Activated B cell treated with CpG ODN at 0.5 μM for 24 hours (primary cell): ENCODE measurements at regions not wholly inside any gene's neighbourhood (a gene's known extent, or its start where the extent isn't known, plus 50 kb on each side); places are given as distances from the start of the nearest gene placed in this dataset.

Experiments used
- ATAC-seq: fragments of 200-7000 bp; cut with Tn5 transposase; one replicate; pipeline ENCODE4 v1.10.0; 2021; ENCODE audit warnings: low read depth, mild to moderate bottlenecking, moderate library complexity
- CTCF ChIA-PET: fragments of 350-600 bp; sonication (Branson Sonifier 250); formaldehyde crosslinking; loops from one replicate; lab custom pipeline; 2021; ENCODE audit warnings: antibody characterized with exemption; lab: Charles Lee
- POLR2A ChIA-PET: fragments of 350-600 bp; sonication (Branson Sonifier 250); formaldehyde crosslinking; loops from one replicate; lab custom pipeline; 2021; ENCODE audit warnings: antibody characterized with exemption; lab: Charles Lee
- DNase-seq: peaks from one replicate; pipeline ENCODE4 v3.0.0; 2022
- H3K27ac Mint-ChIP-seq: one replicate; pipeline ENCODE4 v1.8.0; 2020; ENCODE audit warnings: mixed read lengths
- H3K27me3 Mint-ChIP-seq: one replicate; pipeline ENCODE4 v1.8.0; 2021; ENCODE audit warnings: mixed read lengths
- H3K36me3 Mint-ChIP-seq: one replicate; pipeline ENCODE4 v1.8.0; 2021; ENCODE audit warnings: low read depth, mixed read lengths
- H3K4me1 Mint-ChIP-seq: one replicate; pipeline ENCODE4 v1.8.0; 2021; ENCODE audit warnings: mixed read lengths
- H3K4me3 Mint-ChIP-seq: one replicate; pipeline ENCODE4 v1.8.0; 2020; ENCODE audit warnings: mild to moderate bottlenecking, mixed read lengths
- H3K9me3 Mint-ChIP-seq: one replicate; pipeline ENCODE4 v1.8.0; 2020; ENCODE audit warnings: mixed read lengths
- intact Hi-C: fragments of 100-400 bp; cut with micrococcal nuclease; formaldehyde crosslinking; loops from one replicate; pipeline ENCODE4 v1.15.1; 2024
- TF ChIP-seq, protein P1 (sequence below): fragments of 200-600 bp; IDR thresholded peaks from one replicate; pipeline ENCODE4 v1.8.0; 2022; ENCODE audit warnings: antibody characterized with exemption, mild to moderate bottlenecking

DNA sequence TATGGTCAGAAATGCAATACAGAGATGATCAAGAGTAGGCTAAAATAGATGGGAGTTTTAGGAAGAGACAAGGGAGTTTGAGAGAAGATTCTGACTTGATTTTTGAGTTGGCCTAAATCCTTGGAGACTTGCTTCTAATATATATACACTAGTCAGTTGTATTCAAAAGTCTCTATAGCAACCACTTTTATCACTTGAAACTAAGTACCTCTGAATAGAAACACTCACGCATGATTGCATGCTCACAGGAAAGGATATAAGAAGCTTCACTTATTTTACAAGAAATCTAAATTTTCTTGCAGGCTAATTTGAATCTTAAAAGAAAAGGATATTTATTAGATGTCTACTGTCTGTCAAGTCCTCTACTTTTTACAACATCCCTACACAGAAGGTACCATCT, 316.8 kb downstream of the SNAPC1 start:
- ChIA-PET POLR2A (interaction anchor here (0.6 to 2.5 kb wide), 3 partner anchors 35 to 246 kb away, joined by 5 to 10 read pairs (median 5); no protein-coding TSS in a partner anchor), CTCF (interaction anchor here (1.3 to 2.9 kb wide), 3 partner anchors 38 to 154 kb away, joined by 4 to 11 read pairs (median 5); no protein-coding TSS in a partner anchor)
- peak overlapping the region; percentile 51 for H3K4me3 Mint-ChIP-seq
- ATAC-seq = peak; percentile 59
- H3K27me3 Mint-ChIP-seq = no peaks in the 10 kb centered on the region
- TF ChIP-seq, protein P1, sequence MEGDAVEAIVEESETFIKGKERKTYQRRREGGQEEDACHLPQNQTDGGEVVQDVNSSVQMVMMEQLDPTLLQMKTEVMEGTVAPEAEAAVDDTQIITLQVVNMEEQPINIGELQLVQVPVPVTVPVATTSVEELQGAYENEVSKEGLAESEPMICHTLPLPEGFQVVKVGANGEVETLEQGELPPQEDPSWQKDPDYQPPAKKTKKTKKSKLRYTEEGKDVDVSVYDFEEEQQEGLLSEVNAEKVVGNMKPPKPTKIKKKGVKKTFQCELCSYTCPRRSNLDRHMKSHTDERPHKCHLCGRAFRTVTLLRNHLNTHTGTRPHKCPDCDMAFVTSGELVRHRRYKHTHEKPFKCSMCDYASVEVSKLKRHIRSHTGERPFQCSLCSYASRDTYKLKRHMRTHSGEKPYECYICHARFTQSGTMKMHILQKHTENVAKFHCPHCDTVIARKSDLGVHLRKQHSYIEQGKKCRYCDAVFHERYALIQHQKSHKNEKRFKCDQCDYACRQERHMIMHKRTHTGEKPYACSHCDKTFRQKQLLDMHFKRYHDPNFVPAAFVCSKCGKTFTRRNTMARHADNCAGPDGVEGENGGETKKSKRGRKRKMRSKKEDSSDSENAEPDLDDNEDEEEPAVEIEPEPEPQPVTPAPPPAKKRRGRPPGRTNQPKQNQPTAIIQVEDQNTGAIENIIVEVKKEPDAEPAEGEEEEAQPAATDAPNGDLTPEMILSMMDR = no peak
- intact Hi-C loops = loop anchor here (2.0 to 5.0 kb wide), 3 partner anchors 16 to 602 kb away; no protein-coding TSS in a partner anchor
- peaks cover 77% of the 10 kb centered on the region for H3K4me1 Mint-ChIP-seq
- H3K36me3 Mint-ChIP-seq = no peaks in the 10 kb centered on the region
- no peaks in the 10 kb centered on the region for H3K9me3 Mint-ChIP-seq
- DNase-seq = no peak
- peak overlapping the region; percentile 94 for H3K27ac Mint-ChIP-seq

DNA sequence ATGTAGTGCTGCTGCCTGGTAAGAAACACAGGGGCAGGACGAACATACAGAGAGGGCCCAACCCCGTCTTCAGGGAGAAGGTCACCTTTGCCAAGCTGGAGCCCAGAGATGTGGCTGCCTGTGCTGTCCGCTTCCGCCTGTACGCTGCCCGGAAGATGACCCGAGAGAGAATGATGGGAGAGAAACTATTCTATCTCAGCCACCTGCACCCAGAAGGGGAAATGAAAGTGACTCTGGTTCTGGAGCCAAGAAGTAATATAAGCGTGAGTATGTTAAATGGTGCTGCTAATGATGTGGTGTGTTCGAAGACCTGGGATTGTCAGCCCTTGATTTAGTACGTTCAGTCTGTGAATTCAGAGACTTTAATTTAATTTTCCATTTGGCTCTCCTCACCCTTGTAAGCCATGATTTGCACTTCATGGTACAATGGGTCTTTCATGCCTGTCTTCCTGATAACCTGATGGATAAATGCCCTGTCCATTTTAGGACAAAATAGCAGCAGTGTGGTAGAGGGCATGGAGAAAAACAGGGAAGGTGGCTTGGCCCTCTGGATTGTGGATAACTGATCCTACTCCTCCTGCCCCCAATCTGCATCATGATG, 318.9 kb downstream of the SNAPC1 start:
- intact Hi-C loops = loop anchor here (1.0 to 5.0 kb wide), 8 partner anchors 16 to 1833 kb away; partner anchors contain the start of genes HIF1A and SNAPC1
- peak overlapping the region; percentile 94 for H3K27ac Mint-ChIP-seq
- TF ChIP-seq, protein P1 = no peak
- DNase-seq (peak; percentile 44), ATAC-seq (peak; percentile 69)
- peaks cover 80% of the 10 kb centered on the region for H3K4me1 Mint-ChIP-seq
- CTCF ChIA-PET = interaction anchor here (1.0 to 1.3 kb wide), 2 partner anchors 35 to 44 kb away, joined by 3 to 4 read pairs; no protein-coding TSS in a partner anchor
- peaks cover 8% of the 10 kb centered on the region for H3K9me3 Mint-ChIP-seq
- peak overlapping the region; percentile 78 for H3K4me3 Mint-ChIP-seq
- H3K27me3 Mint-ChIP-seq = no peaks in the 10 kb centered on the region
- POLR2A ChIA-PET = interaction anchor here (1.0 to 2.1 kb wide), 4 partner anchors 35 to 386 kb away, joined by 3 to 12 read pairs (median 8); partner anchors contain the start of gene HIF1A
- peaks cover 5% of the 10 kb centered on the region for H3K36me3 Mint-ChIP-seq

DNA sequence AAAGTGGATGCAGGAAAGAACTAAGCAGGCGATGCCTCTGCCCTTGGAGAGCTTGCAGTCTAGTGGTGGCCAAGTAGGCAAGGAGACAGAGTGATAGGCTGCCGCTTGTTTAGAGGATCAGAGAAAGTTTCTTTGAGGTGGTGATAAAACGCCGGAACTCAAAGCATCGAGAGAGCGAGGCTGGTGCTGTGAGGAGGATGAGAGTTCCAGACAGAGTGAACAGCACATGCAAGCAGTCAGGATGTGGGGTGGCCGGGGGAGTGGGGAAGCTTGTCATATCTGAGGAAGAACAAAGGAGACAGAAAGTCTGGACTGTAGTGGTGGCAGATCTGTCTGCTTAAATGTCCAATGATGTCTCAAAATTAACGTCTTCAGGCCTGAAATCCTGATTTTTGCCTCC, 319.7 kb downstream of the SNAPC1 start:
- POLR2A ChIA-PET = interaction anchor here (1.1 to 2.1 kb wide), 3 partner anchors 18 to 44 kb away, joined by 4 to 12 read pairs (median 11); no protein-coding TSS in a partner anchor
- TF ChIP-seq, protein P1 = no peak
- Mint-ChIP-seq H3K36me3 (peaks cover 5% of the 10 kb centered on the region), H3K9me3 (peaks cover 8% of the 10 kb centered on the region), H3K27ac (peak overlapping the region; percentile 94), H3K4me3 (peak overlapping the region; percentile 11), H3K27me3 (no peaks in the 10 kb centered on the region), H3K4me1 (peaks cover 75% of the 10 kb centered on the region)
- CTCF ChIA-PET = interaction anchor here (1.3 to 1.5 kb wide), 3 partner anchors 34 to 157 kb away, joined by 3 to 4 read pairs (median 4); no protein-coding TSS in a partner anchor
- intact Hi-C loops = loop anchor here (1.0 to 5.0 kb wide), 8 partner anchors 15 to 1834 kb away; partner anchors contain the start of genes HIF1A and SNAPC1
- ATAC-seq (no peak), DNase-seq (no peak)

DNA sequence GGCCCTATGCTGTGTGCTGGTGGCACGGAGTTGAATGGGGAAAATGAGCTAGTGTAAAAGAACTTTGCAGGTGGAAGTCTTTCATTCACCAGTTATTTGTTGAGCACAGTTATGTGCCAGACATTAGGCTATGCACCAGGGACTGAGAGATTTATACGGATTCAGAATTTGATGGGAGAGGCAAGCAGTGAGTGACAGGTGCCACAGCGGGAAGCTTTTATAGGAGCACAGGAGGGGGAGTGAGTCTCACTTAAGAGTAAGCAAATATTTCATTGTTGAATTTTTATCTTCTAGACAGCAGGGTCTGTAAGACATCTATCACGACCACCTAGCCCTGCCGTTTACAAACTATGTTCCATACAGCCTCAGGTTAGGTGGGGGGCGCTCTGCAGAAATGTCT, 320.6 kb downstream of the SNAPC1 start:
- peaks cover 8% of the 10 kb centered on the region for H3K9me3 Mint-ChIP-seq
- intact Hi-C loops = loop anchor here (5.0 kb wide), 1 partner anchor 385 kb away; the partner anchor contains the start of gene HIF1A
- CTCF ChIA-PET = interaction anchor here (1.3 to 1.5 kb wide), 2 partner anchors 35 to 158 kb away, joined by 3 to 4 read pairs; no protein-coding TSS in a partner anchor

More for the DNA sequence above, 320.6 kb downstream of the SNAPC1 start:
- H3K4me1 Mint-ChIP-seq = peaks cover 66% of the 10 kb centered on the region
- ATAC-seq (no peak), DNase-seq (no peak)
- peaks cover 5% of the 10 kb centered on the region for H3K36me3 Mint-ChIP-seq
- H3K4me3 Mint-ChIP-seq = no peak overlapping the region
- TF ChIP-seq, protein P1 = no peak
- POLR2A ChIA-PET = interaction anchor here (2.1 kb wide), 1 partner anchor 34 kb away, joined by 11 read pairs; no protein-coding TSS in a partner anchor
- H3K27ac Mint-ChIP-seq = peak overlapping the region; percentile 94
- no peaks in the 10 kb centered on the region for H3K27me3 Mint-ChIP-seq
